T follicular helper cell (primary cell): ENCODE measurements at regions not wholly inside any gene's neighbourhood (a gene's known extent, or its start where the extent isn't known, plus 50 kb on each side); places are given as distances from the start of the nearest gene placed in this dataset.
A peak's percentile ranks its signal among the peaks of the same experiment; 100 is the strongest.

ENCODE experiments used
- DNase-seq: peaks from one replicate; pipeline ENCODE4 v3.0.0-alpha.2; 2020; ENCODE audit warnings: low read depth

DNA sequence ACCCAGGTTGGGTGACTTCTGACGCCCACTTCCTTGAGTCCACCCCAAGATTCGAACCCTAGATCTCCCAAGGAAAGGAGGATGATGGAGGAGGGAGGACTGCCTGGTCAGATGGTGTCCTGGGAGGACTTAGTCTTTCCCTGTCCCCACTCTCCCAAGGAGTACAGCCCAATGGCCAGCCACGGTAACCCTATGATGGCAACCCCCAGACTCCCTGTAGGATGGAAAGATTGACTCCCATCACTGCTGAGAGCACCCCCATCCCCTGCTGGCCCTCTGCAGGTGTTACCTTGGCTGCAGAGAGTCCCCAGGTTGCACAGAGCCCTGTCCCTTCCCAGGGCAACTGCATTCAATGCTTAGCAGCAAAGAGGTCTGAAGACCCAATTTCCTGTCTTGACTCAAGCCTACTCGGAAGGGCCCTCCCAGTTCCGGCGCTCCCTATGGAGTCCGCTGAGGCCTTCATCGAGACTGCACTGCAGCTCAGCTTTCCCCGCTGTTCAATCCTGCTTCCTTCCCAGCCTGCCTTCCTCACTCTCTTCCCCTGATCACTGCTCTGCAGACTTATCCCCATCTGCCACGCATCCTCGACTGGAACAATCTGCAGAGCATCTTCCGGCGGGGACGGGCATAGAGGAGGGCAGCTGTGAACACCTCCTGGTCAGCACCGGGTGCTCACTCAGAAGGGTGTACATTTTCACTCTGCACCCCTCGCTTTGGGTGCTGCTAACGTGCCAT is 50.8 kb upstream of the OCM2 start:
- DNase-seq: no peak

DNA sequence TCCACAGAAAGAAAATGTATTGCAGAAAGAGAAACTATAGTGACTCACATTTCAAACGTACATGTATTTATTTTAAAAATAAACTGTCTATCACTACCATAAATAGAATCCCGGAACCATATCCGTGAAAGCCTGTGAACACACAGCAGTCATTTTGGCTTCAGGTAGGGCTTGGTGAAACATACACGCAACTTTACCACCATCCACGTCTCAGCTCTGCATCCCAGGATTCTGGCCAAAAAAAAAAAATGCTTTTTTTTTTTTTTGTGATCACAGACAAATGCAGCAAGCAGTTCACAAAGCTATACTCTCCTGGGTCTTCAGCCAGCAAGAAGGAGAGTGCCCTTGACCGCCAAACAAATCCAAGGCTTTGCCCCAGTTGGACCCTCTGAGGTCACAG is 56.8 kb upstream of the OCM2 start:
- DNase-seq: no peak

DNA sequence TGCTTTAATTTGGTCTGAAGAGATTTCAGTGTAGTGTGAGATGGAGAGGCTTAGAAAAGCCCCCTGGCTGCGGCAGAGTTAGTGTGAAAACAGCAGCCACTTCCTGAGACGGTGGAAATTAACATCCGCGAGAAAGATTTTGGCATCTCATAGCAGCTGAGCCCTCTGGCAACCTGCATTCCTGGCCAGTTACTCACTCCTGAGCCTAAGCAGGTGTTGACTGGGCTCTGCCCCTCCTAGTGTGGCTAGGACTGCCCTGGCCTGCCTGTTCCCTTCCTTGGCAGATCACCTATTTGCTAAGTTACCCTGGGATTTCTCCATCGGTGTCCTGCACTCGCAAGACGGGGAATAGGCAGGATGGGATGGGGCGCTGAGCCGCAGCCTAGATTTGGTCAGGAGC is 57.6 kb upstream of the LMTK2 start:
- no peak for DNase-seq

DNA sequence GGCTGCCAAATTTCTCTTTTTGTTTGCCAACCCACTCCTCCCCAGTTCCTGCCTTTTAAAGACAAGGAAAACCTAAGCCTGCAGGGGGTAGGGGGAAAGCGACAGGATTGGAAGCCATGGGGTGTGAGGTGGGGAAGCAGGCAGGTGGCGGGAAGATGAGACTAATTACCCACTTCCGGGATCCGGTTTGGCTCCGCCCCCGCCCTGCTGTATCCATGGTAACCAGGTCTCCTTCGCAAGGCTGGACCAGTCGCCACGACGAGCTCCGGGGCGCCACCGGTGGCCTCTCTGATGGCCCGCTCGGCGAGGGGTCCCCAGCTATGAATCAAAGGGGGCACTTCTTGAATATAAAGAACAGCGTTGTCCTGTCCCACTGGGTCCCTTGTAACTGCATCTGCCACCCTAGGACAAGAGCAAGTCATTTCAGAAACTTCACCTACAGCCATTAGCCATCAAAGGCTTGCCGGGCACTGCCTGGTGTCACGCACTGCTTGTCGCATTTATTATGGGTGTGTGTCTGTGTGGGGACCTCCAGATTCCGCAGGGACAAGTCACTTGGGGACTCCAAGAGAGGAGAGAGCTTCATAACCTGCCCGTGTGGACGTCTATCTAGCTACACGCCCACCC is 55.4 kb upstream of the LMTK2 start:
- peak; percentile 32 for DNase-seq

DNA sequence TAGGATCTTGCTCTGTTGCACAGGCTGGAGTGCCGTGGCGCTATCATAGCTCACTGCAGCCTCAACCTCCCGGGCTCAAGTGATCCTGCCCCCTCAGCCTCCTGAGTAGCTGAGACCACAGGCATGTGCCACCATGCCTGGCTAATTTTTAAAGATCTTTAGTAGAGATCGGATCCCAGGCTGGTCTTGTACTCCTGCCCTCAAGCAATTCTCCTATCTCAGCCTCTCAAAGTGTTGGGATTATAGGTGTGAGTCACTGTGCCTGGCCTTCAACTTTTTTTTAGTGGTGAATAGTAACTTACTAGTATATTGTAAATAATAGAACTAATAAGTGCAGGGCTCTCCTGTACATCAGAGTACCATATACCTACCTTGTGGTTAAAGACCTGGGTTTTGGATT is 52.1 kb upstream of the LMTK2 start:
- DNase-seq: no peak

DNA sequence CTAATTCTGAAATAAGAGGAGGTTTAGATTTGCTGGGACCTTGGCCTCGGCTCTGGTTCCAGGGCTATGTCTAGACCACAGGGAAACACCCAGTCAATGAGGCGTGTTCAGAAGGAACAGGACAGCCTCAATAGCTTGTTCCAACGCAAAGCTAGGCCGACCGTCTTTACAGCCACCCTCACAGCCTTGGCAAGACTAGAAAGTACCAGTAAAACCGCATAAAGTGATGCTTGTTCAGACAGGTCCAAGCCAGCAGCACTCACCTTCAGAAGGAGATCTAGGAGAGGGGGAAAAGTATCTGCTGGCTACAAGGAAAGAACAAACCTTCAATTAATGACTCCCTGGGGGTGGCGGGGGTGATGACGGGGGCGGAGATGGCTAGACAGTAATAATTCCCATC is 50.1 kb upstream of the LMTK2 start:
- DNase-seq: no peak
